ENCODE measurements at regions not wholly inside any gene's neighbourhood (a gene's known extent, or its start where the extent isn't known, plus 50 kb on each side); places are given as distances from the start of the nearest gene placed in this dataset.

DNA sequence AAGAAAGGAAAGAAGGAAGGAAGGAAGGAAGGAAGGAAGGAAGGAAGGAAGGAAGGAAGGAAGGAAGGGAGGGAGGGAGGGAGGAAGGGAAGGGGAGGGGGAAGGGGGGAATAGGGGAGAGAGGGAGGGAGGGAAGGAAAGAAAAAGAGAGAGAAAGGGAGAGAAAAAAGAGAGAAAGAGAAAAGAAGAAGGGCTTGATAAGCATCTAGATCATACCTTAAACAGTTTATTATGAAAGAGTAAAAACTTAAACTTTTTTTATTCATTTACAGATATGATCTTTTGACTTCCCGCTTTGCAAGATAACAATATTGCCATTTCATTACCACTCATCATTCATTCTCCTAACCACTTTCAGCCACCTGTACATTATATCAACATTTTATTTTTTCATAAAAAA lies 53.6 kb upstream of the TMEM106B start:
- H4K20me1 ChIP-seq (ENCODE audit: insufficient read depth, low read length): no peaks in the 10 kb centered on the region
- no TSS peak for BruUV-seq (replicated peaks)
- POLR2A ChIA-PET (ENCODE audit: unreplicated experiment): no interaction called here

More for the DNA sequence above, 53.6 kb upstream of the TMEM106B start:
- TF ChIP-seq RFX5 (IDR thresholded peaks at IDR 0.05; ENCODE audit: low read depth, low read length) (no peak), CHD1 (IDR thresholded peaks at IDR 0.05; ENCODE audit: low read depth, low read length) (no peak), POLR2A (IDR thresholded peaks at IDR 0.05; ENCODE audit: low read depth, low read length) (no peak), SMC3 (IDR thresholded peaks at IDR 0.05; ENCODE audit: low read depth, low read length) (no peak), USF2 (IDR thresholded peaks at IDR 0.05; ENCODE audit: low read depth, low read length) (no peak), RCOR1 (IDR thresholded peaks at IDR 0.05; ENCODE audit: insufficient replicate concordance, low read length) (no peak), FOS (IDR thresholded peaks at IDR 0.05; ENCODE audit: low read depth, low read length) (no peak), RAD21 (IDR thresholded peaks at IDR 0.05; ENCODE audit: low read length) (no peak), BHLHE40 (IDR thresholded peaks at IDR 0.05; ENCODE audit: low read depth, low read length) (no peak), CEBPB (IDR thresholded peaks at IDR 0.05; ENCODE audit: low read depth, low read length) (no peak), NFE2L2 (IDR thresholded peaks at IDR 0.05; ENCODE audit: low read depth, low read length) (no peak), MXI1 (IDR thresholded peaks at IDR 0.05; ENCODE audit: borderline replicate concordance, low read depth, low read length) (no peak)
- TF ChIP-seq, protein P1, sequence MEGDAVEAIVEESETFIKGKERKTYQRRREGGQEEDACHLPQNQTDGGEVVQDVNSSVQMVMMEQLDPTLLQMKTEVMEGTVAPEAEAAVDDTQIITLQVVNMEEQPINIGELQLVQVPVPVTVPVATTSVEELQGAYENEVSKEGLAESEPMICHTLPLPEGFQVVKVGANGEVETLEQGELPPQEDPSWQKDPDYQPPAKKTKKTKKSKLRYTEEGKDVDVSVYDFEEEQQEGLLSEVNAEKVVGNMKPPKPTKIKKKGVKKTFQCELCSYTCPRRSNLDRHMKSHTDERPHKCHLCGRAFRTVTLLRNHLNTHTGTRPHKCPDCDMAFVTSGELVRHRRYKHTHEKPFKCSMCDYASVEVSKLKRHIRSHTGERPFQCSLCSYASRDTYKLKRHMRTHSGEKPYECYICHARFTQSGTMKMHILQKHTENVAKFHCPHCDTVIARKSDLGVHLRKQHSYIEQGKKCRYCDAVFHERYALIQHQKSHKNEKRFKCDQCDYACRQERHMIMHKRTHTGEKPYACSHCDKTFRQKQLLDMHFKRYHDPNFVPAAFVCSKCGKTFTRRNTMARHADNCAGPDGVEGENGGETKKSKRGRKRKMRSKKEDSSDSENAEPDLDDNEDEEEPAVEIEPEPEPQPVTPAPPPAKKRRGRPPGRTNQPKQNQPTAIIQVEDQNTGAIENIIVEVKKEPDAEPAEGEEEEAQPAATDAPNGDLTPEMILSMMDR (conservative IDR thresholded peaks at IDR 0.05; ENCODE audit: low read depth, low read length): no peak
- TF ChIP-seq, protein P2, sequence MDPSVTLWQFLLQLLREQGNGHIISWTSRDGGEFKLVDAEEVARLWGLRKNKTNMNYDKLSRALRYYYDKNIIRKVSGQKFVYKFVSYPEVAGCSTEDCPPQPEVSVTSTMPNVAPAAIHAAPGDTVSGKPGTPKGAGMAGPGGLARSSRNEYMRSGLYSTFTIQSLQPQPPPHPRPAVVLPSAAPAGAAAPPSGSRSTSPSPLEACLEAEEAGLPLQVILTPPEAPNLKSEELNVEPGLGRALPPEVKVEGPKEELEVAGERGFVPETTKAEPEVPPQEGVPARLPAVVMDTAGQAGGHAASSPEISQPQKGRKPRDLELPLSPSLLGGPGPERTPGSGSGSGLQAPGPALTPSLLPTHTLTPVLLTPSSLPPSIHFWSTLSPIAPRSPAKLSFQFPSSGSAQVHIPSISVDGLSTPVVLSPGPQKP (IDR thresholded peaks at IDR 0.05; ENCODE audit: borderline replicate concordance, low read depth, low read length): no peak
- no peak overlapping the region for H3K9ac ChIP-seq (ENCODE audit: low read depth, low read length)
- no peak overlapping the region for H2AK5ac ChIP-seq (ENCODE audit: low read depth, low read length)
- no peak overlapping the region for H2BK120ac ChIP-seq (ENCODE audit: low read depth, low read length)
- ATAC-seq (ENCODE audit: low read depth) (no peak), DNase-seq (no peak)
- CTCF ChIA-PET: no interaction called here
- no peak overlapping the region for H3K27ac ChIP-seq (ENCODE audit: insufficient read depth, low read length)
- H3K14ac ChIP-seq (replicated peaks; ENCODE audit: low read depth, low read length): no peak overlapping the region
- H3K4ac ChIP-seq (ENCODE audit: low read depth, low read length): no peak overlapping the region
- no peak overlapping the region for H2AK9ac ChIP-seq (replicated peaks; ENCODE audit: low read depth, low read length, poor library complexity)
- H3K27me3 ChIP-seq (ENCODE audit: control insufficient read depth, insufficient read depth, low read length): no peaks in the 10 kb centered on the region
- no peak overlapping the region for H2BK5ac ChIP-seq (ENCODE audit: low read depth, low read length, poor library complexity, severe bottlenecking)
- no peak overlapping the region for H3K18ac ChIP-seq (ENCODE audit: low read depth, low read length)
- H3K4me3 ChIP-seq (ENCODE audit: insufficient read depth, low read depth, low read length): no peak overlapping the region
- intact Hi-C loops (cut with micrococcal nuclease) (no loop called here), dilution Hi-C loops (cut with HindIII; ENCODE audit: low sequenced_read_pairs, unreplicated experiment) (no loop called here), in situ Hi-C loops (cut with MboI; ENCODE audit: low sequenced_read_pairs) (no loop called here)
- H3K36me3 ChIP-seq (ENCODE audit: control insufficient read depth, insufficient read depth, low read length): no peaks in the 10 kb centered on the region
- H3K9me3 ChIP-seq (ENCODE audit: control insufficient read depth, insufficient read depth, low read length): no peaks in the 10 kb centered on the region
- no peaks in the 10 kb centered on the region for H3K4me1 ChIP-seq (ENCODE audit: control insufficient read depth, insufficient read depth, low read length)
- no peak overlapping the region for H4K5ac ChIP-seq (ENCODE audit: low read depth, low read length)
- no peak overlapping the region for H4K8ac ChIP-seq (ENCODE audit: low read depth in 2 of 2, low read length in 2 of 2)
- H3K9me1 ChIP-seq (ENCODE audit: insufficient read depth, low read length): no peaks in the 10 kb centered on the region
- no peak overlapping the region for H3K56ac ChIP-seq (ENCODE audit: extremely low read depth, insufficient read depth, low read length)
- WGBS, 2 experiments (ENCODE audit: extremely low coverage in 2 of 2, insufficient read length in 1 of 2): no CpG with 5 or more reads among the region's 1 CpG
- no peak overlapping the region for H3K23ac ChIP-seq (ENCODE audit: low read depth, low read length)
- no peak overlapping the region for H2BK15ac ChIP-seq (ENCODE audit: low read depth, low read length)
- H4K91ac ChIP-seq (ENCODE audit: insufficient read depth, low read depth, low read length): no peak overlapping the region
- no peak overlapping the region for H2AFZ ChIP-seq (replicated peaks; ENCODE audit: low read length, poor library complexity)
- H3K4me2 ChIP-seq (ENCODE audit: low read depth, low read length): no peak overlapping the region
- no peaks in the 10 kb centered on the region for H3K79me1 ChIP-seq (ENCODE audit: low read depth in 1 of 2, low read length in 2 of 2)
- no peak overlapping the region for H2BK20ac ChIP-seq (ENCODE audit: low read depth, low read length)
